HFF-Myc (cell line): ENCODE measurements at regions not wholly inside any gene's neighbourhood (a gene's known extent, or its start where the extent isn't known, plus 50 kb on each side); places are given as distances from the start of the nearest gene placed in this dataset.
"Not testable (repeated sequence)": the region's sequence is repeated elsewhere in the genome, so short reads cannot be mapped to it uniquely, and the experiment has no call there.

Experiments used
- DNase-seq: peaks from one replicate; pipeline ENCODE4 v3.0.0-alpha.2; 2011; ENCODE audit warnings: low read depth; ENCODE audit errors: extremely low read depth
- H3K4me3 ChIP-seq: replicated peaks from 2 replicates; pipeline ENCODE4 v1.5.1; 2011; ENCODE audit warnings: low read depth, mild to moderate bottlenecking, control low read depth, low read length
- CTCF ChIP-seq: IDR thresholded peaks from 2 replicates; pipeline ENCODE4 v1.5.1; 2012; ENCODE audit warnings: mild to moderate bottlenecking, low read depth, low read length, control low read depth; ENCODE audit errors: missing control alignments

GRCh38 chr1:191739544-191739943 is 418.7 kb upstream of the RGS18 start:
- no peak overlapping the region for H3K4me3 ChIP-seq

GRCh38 chr1:191752342-191752741 is 405.9 kb upstream of the RGS18 start:
- DNase-seq = no peak
- TF ChIP-seq CTCF = no peak

More at GRCh38 chr1:191739544-191739943, 418.7 kb upstream of the RGS18 start:
- no peak for DNase-seq
- no peak for TF ChIP-seq CTCF

GRCh38 chr1:191760016-191760415 is 398.2 kb upstream of the RGS18 start:
- no peak overlapping the region for H3K4me3 ChIP-seq
- TF ChIP-seq CTCF = no peak
- no peak for DNase-seq

More at GRCh38 chr1:191752342-191752741, 405.9 kb upstream of the RGS18 start:
- no peak overlapping the region for H3K4me3 ChIP-seq

- no peak for TF ChIP-seq CTCF
- H3K4me3 ChIP-seq = no peak overlapping the region
- DNase-seq = no peak
Measured at GRCh38 chr1:191788551-191788950, 369.7 kb upstream of the RGS18 start.

- H3K4me3 ChIP-seq = no peak overlapping the region
- no peak for DNase-seq
- no peak for TF ChIP-seq CTCF
Measured at GRCh38 chr1:191798178-191798577, 360.1 kb upstream of the RGS18 start.

GRCh38 chr1:191804311-191804710 is 354.0 kb upstream of the RGS18 start:
- no peak for TF ChIP-seq CTCF
- H3K4me3 ChIP-seq = no peak overlapping the region
- no peak for DNase-seq

- DNase-seq = not testable (repeated sequence)
Measured at GRCh38 chr1:191813593-191813992, 344.7 kb upstream of the RGS18 start.

More at GRCh38 chr1:191813593-191813992, 344.7 kb upstream of the RGS18 start:
- not testable (repeated sequence) for H3K4me3 ChIP-seq
